Endodermal cell (in vitro differentiated cells): ENCODE measurements at regions not wholly inside any gene's neighbourhood (a gene's known extent, or its start where the extent isn't known, plus 50 kb on each side); places are given as distances from the start of the nearest gene placed in this dataset.

Experiments
- DNase-seq: peaks from one replicate; pipeline ENCODE4 v3.0.0-alpha.2; 2017
- H3K27ac ChIP-seq: 2 replicates; pipeline ENCODE4 v1.5.1; 2013; ENCODE audit warnings: mild to moderate bottlenecking, low read depth, low read length, moderate library complexity
- H3K27me3 ChIP-seq: 2 replicates; pipeline ENCODE4 v1.6.1; 2013; ENCODE audit warnings: mild to moderate bottlenecking, low read length, moderate library complexity; ENCODE audit not compliant: insufficient read depth, control insufficient read depth, poor library complexity, severe bottlenecking
- H3K36me3 ChIP-seq: 2 replicates; pipeline ENCODE4 v1.7.0; 2013; ENCODE audit warnings: mild to moderate bottlenecking, low read length, moderate library complexity; ENCODE audit not compliant: control insufficient read depth, insufficient read depth
- H3K4me1 ChIP-seq: one replicate; pipeline ENCODE4 v1.7.0; 2013; ENCODE audit warnings: low read length; ENCODE audit not compliant: control insufficient read depth, insufficient read depth
- H3K4me3 ChIP-seq: 2 replicates; pipeline ENCODE4 v1.5.1; 2013; ENCODE audit warnings: mild to moderate bottlenecking, low read length, moderate library complexity
- H3K9ac ChIP-seq: 2 replicates; pipeline ENCODE4 v1.6.1; 2013; ENCODE audit warnings: mild to moderate bottlenecking, low read length, moderate library complexity; ENCODE audit not compliant: poor library complexity, severe bottlenecking; ENCODE audit errors: extremely low read depth
- H3K9me3 ChIP-seq: 2 replicates; pipeline ENCODE4 v1.6.1; 2013; ENCODE audit warnings: mild to moderate bottlenecking, low read length, moderate library complexity; ENCODE audit not compliant: control insufficient read depth
- H3K27ac Mint-ChIP-seq: 2 replicates; pipeline ENCODE4 v1.8.0; 2020; ENCODE audit warnings: mixed read lengths
- H3K27me3 Mint-ChIP-seq: 2 replicates; pipeline ENCODE4 v1.8.0; 2021; ENCODE audit warnings: mild to moderate bottlenecking, mixed read lengths; ENCODE audit not compliant: insufficient read depth
- H3K36me3 Mint-ChIP-seq: 2 replicates; pipeline ENCODE4 v1.8.0; 2020; ENCODE audit warnings: low read depth, mixed read lengths
- H3K4me1 Mint-ChIP-seq: 2 replicates; pipeline ENCODE4 v1.8.0; 2020; ENCODE audit warnings: mixed read lengths
- H3K4me3 Mint-ChIP-seq: 2 replicates; pipeline ENCODE4 v1.8.0; 2020; ENCODE audit warnings: mild to moderate bottlenecking, moderate library complexity, mixed read lengths
- H3K9me3 Mint-ChIP-seq: 2 replicates; pipeline ENCODE4 v1.8.0; 2020; ENCODE audit warnings: mild to moderate bottlenecking, mixed read lengths
- CTCF ChIP-seq: fragments of 200-600 bp; sonication (generic); conservative IDR thresholded peaks from 2 replicates; pipeline ENCODE4 v1.5.0; 2021; ENCODE audit warnings: antibody characterized with exemption, mild to moderate bottlenecking
- WGBS, 2 experiments: methylation state at CpG; one replicate each; pipeline versions ENCODE4 v1.1.5 to v1.1.7; 2013; ENCODE audit warnings: missing lambda C conversion rate in 2 of 2, mixed read lengths in 1 of 2; ENCODE audit not compliant: insufficient coverage in 1 of 2, insufficient read length in 1 of 2; 5-methylcytosine and 5-hydroxymethylcytosine counted together

DNA sequence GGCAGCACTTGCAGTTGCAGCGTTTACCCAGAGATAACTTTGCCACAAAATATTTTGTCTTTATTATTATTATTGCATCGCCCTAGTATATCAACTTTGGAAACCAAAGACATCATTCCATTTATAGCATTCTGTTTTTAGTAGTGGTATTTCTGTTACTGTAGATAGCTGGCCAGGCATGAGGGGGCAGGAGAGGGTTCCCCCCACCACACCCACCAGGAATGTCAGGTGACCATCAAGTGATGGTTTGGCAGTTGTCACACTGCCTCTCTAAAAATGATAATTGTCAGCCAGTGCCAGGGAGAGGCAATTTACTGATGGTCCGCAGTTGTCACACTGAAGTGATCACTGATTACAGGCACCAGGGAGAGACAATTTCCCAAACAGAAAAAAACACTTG is 135.6 kb downstream of the TSEN15 start:
- H3K9me3 ChIP-seq: peaks cover 13% of the 10 kb centered on the region
- no peak overlapping the region for H3K9ac ChIP-seq
- WGBS, 2 experiments: 96 to 100% methylated on average over 1 to 2 of the region's 3 CpGs
- no peak for TF ChIP-seq CTCF
- no peak overlapping the region for H3K4me3 ChIP-seq
- H3K4me1 ChIP-seq: no peaks in the 10 kb centered on the region
- H3K27me3 Mint-ChIP-seq: peaks cover 81% of the 10 kb centered on the region
- H3K27me3 ChIP-seq: peaks cover 60% of the 10 kb centered on the region
- no peak for DNase-seq
- H3K27ac ChIP-seq: no peak overlapping the region
- H3K9me3 Mint-ChIP-seq: no peaks in the 10 kb centered on the region
- peaks cover 17% of the 10 kb centered on the region for H3K4me1 Mint-ChIP-seq
- no peaks in the 10 kb centered on the region for H3K36me3 ChIP-seq
- H3K27ac Mint-ChIP-seq: no peak overlapping the region
- H3K4me3 Mint-ChIP-seq: no peak overlapping the region
- no peaks in the 10 kb centered on the region for H3K36me3 Mint-ChIP-seq

DNA sequence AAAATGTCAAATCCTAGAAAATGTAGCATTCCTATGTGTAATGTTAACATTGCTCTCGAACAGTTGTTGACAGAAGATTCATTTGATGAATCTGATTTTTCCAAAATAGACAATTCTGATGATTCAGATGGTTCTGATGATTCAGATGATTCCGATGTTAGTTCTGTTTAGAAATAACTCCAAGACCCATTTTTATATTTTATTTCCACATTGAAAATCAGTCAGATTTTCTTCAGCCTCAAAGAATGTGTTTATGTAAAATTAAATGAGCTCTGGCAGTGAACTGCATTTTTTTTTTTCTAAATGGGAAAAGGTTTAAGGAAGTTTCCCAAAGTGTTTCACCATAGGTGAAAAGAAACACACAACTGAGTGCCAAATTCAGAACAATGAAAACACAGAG is 136.5 kb downstream of the TSEN15 start:
- no peaks in the 10 kb centered on the region for H3K9me3 Mint-ChIP-seq
- H3K9ac ChIP-seq: no peak overlapping the region
- H3K27me3 Mint-ChIP-seq: peaks cover 84% of the 10 kb centered on the region
- H3K4me1 Mint-ChIP-seq: peaks cover 17% of the 10 kb centered on the region
- H3K4me1 ChIP-seq: no peaks in the 10 kb centered on the region
- H3K4me3 Mint-ChIP-seq: no peak overlapping the region
- no peak for DNase-seq
- H3K27ac Mint-ChIP-seq: no peak overlapping the region
- H3K27me3 ChIP-seq: peaks cover 70% of the 10 kb centered on the region
- H3K36me3 Mint-ChIP-seq: no peaks in the 10 kb centered on the region
- TF ChIP-seq CTCF: no peak
- no peak overlapping the region for H3K4me3 ChIP-seq
- H3K36me3 ChIP-seq: no peaks in the 10 kb centered on the region
- 92 to 97% methylated on average over 2 of the region's 2 CpGs for WGBS, 2 experiments
- peaks cover 13% of the 10 kb centered on the region for H3K9me3 ChIP-seq
- H3K27ac ChIP-seq: no peak overlapping the region

GRCh38 chr1:184189361-184189760 is 137.8 kb downstream of the TSEN15 start:
- H3K27me3 Mint-ChIP-seq: peaks cover 87% of the 10 kb centered on the region
- H3K36me3 ChIP-seq: no peaks in the 10 kb centered on the region
- H3K9me3 ChIP-seq: peaks cover 13% of the 10 kb centered on the region
- no peak overlapping the region for H3K27ac ChIP-seq
- H3K4me3 Mint-ChIP-seq: no peak overlapping the region
- peaks cover 76% of the 10 kb centered on the region for H3K27me3 ChIP-seq
- no peaks in the 10 kb centered on the region for H3K36me3 Mint-ChIP-seq
- H3K4me1 Mint-ChIP-seq: peaks cover 17% of the 10 kb centered on the region
- H3K4me1 ChIP-seq: no peaks in the 10 kb centered on the region
- H3K9ac ChIP-seq: no peak overlapping the region
- TF ChIP-seq CTCF: no peak
- H3K9me3 Mint-ChIP-seq: no peaks in the 10 kb centered on the region
- no peak for DNase-seq
- no peak overlapping the region for H3K4me3 ChIP-seq
- no peak overlapping the region for H3K27ac Mint-ChIP-seq
